ENCODE measurements at regions not wholly inside any gene's neighbourhood (a gene's known extent, or its start where the extent isn't known, plus 50 kb on each side); places are given as distances from the start of the nearest gene placed in this dataset.
"Not testable (repeated sequence)": the region's sequence is repeated elsewhere in the genome, so short reads cannot be mapped to it uniquely, and the experiment has no call there.

DNA sequence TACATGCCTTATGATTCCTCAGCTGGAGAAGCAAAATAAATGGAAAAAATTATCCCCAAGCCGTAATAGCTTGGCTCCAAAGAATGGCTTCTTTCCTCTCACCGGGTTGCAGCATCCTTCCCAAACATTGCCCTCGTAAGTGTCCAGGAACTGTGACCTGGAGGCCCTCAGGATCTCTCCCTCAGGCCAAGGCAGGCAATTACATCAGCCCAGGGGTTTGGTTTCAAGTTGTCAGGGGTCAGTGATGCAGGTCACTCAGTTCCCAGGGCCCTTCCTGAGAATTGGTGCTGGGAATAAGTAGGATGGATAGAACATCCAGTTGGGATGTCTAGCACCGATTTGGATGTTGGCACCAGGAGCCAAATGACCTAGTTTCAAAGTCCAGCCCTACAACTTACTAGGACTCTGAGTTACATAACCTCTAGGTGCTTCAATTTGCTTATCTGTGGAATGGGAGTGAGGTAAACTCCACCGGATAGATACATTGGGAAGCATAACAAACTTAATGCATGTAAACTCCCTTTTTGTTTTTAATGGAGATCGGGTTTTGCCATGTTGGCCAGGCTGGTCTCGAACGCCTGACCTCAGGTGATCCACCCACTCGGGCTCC lies 133.5 kb upstream of the DAP start:
- no peak overlapping the region for H3K4me3 ChIP-seq
- WGBS, 10 experiments = 0 to 100% (median 89%) methylated on average over 1 to 8 of the region's 9 CpGs; no CpG with 5 or more reads in 3 of the 10 experiments
- ATAC-seq (replicated peaks in 6 of 8) = peak in 1 of 8 experiments; percentile 35
- in situ Hi-C loops (cut with MboI; ENCODE audit: low pct_unique_long_range_greater_than_20kb in 2 of 9, low sequenced_read_pairs in 9 of 9, unreplicated experiment in 9 of 9) = no loop called here
- peaks cover 2 to 8% of the 10 kb centered on the region in 2 donors for H3K4me1 ChIP-seq (replicated peaks in 1 of 2)
- H3K27ac ChIP-seq = no peak overlapping the region

DNA sequence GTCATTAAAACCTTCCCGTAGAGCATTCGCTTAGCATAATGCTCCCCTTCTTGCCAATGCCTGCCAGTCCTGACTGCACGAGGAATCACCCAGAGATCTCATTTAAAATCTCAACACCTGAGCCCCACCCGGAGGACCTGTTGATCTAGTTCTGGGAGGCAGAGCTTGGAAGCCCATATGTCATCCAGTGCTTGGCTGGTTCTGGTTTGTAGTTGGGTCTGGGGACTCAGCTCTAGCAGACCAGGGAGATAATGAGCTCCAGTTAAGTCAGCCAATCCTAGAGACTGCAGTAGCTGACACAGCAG lies 131.8 kb upstream of the DAP start:
- in situ Hi-C loops (cut with MboI; ENCODE audit: low pct_unique_long_range_greater_than_20kb in 2 of 9, low sequenced_read_pairs in 9 of 9, unreplicated experiment in 9 of 9) = no loop called here
- no peak for ATAC-seq (replicated peaks in 6 of 8)
- no peak overlapping the region for H3K27ac ChIP-seq
- WGBS, 10 experiments = 67 to 94% (median 81%) methylated on average over 1 to 4 of the region's 4 CpGs; no CpG with 5 or more reads in 5 of the 10 experiments
- H3K4me1 ChIP-seq (replicated peaks in 1 of 2) = peaks cover 2 to 8% of the 10 kb centered on the region in 2 donors
- H3K4me3 ChIP-seq = no peak overlapping the region

DNA sequence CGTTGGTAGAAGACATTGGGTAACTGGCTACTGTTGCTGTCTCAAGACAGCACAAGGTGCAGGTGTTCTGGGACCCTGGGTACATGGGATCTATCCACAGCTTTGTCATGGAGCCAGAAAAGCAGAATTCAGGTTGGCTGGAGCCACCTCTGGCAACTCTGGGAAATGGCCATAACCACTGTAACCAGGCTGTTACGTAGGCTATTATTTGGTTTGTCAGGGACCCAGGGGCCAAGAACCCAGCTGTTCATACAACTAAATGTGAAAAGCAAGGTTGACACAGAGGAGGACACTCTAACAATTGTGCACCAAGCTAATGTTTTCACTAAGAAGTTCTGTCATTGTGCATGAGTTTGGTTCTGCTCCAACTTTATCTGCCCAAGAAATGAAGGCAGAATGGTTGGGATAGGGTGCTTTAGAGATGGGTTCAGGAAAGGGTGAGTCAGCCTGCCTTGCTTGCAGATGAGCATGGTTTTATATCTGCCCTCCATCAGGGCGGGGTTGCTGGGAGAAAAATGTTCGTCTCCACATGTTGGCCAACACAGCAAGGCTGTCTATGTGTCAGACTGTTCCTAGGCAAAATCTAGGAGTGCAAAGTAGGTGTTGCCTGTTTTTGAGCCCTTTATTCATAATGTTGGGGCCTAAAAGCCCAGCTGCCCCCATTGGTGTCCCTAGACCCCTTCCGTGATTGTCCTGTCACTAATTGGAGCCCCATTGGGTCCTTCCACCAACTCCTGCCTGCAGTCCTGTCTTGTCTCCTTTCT lies 131.3 kb upstream of the DAP start:
- Histone ChIP-seq H3K4me1 (replicated peaks in 1 of 2) (peaks cover 2 to 8% of the 10 kb centered on the region in 2 donors), H3K4me3 (no peak overlapping the region), H3K27ac (no peak overlapping the region)
- peak in 3 of 8 experiments; percentile 62 to 99 (median 91) for ATAC-seq (replicated peaks in 6 of 8)
- in situ Hi-C loops (cut with MboI; ENCODE audit: low pct_unique_long_range_greater_than_20kb in 2 of 9, low sequenced_read_pairs in 9 of 9, unreplicated experiment in 9 of 9) = no loop called here
- WGBS, 10 experiments = 50 to 100% (median 83%) methylated on average over 1 to 5 of the region's 5 CpGs; no CpG with 5 or more reads in 5 of the 10 experiments

DNA sequence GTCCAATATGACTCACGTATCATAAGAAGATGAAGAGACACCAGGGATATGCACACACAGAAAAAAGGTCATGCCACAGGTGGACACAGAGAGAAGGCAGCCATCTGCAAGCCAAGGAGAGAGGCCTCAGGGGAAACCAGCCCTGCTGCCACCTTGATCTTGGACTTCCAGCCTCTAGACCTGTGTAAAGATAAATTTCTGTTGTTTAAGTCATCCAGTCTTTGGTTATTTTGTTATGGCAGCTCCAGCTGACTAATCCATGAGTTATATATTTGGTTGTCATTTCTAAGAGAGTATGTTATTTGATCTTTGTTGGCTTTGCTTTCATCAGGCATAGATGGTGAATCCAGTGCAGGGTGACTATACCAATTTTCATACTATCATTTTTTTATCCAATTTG lies 130.2 kb upstream of the DAP start:
- Histone ChIP-seq H3K4me1 (replicated peaks in 1 of 2) (peaks cover 2 to 8% of the 10 kb centered on the region in 2 donors), H3K27ac (no peak overlapping the region), H3K4me3 (no peak overlapping the region)
- in situ Hi-C loops (cut with MboI; ENCODE audit: low pct_unique_long_range_greater_than_20kb in 2 of 9, low sequenced_read_pairs in 9 of 9, unreplicated experiment in 9 of 9) = no loop called here
- ATAC-seq (replicated peaks in 6 of 8) = no peak
- WGBS, 10 experiments = 50 to 89% (median 73%) methylated on average over 1 of the region's 1 CpG; no CpG with 5 or more reads in 6 of the 10 experiments

DNA sequence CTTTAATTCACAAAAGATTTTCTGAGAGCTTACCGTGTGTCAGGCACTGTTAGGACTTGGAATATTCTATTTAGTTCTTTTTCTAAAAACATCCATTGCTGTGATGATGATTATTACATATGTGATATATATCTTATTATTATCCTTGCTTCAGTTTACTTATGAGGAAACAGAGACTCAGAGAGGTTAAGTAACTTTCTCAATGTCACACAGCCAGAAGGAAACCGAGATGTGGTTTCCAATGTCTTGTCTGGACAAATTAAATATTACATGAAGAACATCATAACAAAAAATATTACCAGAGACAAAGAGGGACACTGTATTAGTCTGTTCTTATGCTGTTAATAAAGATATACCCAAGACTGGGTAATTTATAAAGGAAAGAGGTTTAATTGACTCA lies 125.5 kb upstream of the DAP start:
- WGBS, 10 experiments = 20 to 100% (median 100%) methylated on average over 1 to 2 of the region's 2 CpGs
- in situ Hi-C loops (cut with MboI; ENCODE audit: low pct_unique_long_range_greater_than_20kb in 2 of 9, low sequenced_read_pairs in 9 of 9, unreplicated experiment in 9 of 9) = no loop called here
- no peak for ATAC-seq (replicated peaks in 6 of 8)
- Histone ChIP-seq H3K4me3 (no peak overlapping the region), H3K27ac (no peak overlapping the region), H3K4me1 (replicated peaks in 1 of 2) (no peaks in the 10 kb centered on the region)

DNA sequence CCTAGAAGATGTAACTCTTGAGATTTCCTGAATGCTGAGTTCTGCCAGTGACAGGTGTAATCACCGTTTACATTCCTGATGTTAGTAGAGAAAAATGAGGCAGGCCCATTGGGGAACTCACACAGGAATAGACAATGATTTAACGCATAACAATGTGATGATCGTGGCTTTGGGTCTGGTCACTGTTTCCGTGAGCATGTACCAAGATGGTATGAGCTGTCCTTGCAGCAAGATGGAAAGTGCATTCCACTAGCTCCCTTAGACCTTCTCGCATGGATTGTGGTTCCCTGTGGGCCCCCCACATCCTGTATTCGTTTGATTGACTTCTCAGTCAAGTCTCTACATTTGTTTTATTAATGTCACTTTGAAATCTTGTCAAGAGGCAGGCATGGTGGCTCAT lies 124.0 kb upstream of the DAP start:
- in situ Hi-C loops (cut with MboI; ENCODE audit: low pct_unique_long_range_greater_than_20kb in 2 of 9, low sequenced_read_pairs in 9 of 9, unreplicated experiment in 9 of 9) = no loop called here
- no peak for ATAC-seq (replicated peaks in 6 of 8)
- Histone ChIP-seq H3K27ac (no peak overlapping the region), H3K4me1 (replicated peaks in 1 of 2) (no peaks in the 10 kb centered on the region), H3K4me3 (no peak overlapping the region)
- WGBS, 10 experiments = 20 to 83% (median 73%) methylated on average over 1 to 6 of the region's 6 CpGs; no CpG with 5 or more reads in 1 of the 10 experiments

DNA sequence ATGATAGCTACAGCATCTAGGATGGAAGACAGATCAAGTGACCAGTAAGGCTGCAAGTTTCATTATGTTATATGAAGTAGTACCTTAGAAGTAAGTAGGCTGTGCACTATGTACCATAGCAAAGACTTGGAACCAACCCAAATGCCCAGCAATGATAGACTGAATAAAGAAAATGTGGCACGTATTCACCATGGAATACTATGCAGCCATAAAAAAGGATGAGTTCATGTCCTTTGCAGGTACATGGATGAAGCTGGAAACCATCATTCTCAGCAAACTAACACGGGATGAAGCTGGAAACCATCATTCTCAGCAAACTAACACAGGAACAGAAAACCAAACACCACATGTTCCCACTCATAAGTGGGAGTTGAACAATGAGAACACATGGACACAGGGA lies 122.9 kb upstream of the DAP start:
- H3K27ac ChIP-seq; H3K4me1 ChIP-seq (replicated peaks in 1 of 2); in situ Hi-C loops (cut with MboI; ENCODE audit: low pct_unique_long_range_greater_than_20kb in 2 of 9, low sequenced_read_pairs in 9 of 9, unreplicated experiment in 9 of 9); ATAC-seq (replicated peaks in 6 of 8); H3K4me3 ChIP-seq: not testable (repeated sequence)
- 14 to 86% (median 50%) methylated on average over 1 to 2 of the region's 2 CpGs; no CpG with 5 or more reads in 3 of the 10 experiments for WGBS, 10 experiments

DNA sequence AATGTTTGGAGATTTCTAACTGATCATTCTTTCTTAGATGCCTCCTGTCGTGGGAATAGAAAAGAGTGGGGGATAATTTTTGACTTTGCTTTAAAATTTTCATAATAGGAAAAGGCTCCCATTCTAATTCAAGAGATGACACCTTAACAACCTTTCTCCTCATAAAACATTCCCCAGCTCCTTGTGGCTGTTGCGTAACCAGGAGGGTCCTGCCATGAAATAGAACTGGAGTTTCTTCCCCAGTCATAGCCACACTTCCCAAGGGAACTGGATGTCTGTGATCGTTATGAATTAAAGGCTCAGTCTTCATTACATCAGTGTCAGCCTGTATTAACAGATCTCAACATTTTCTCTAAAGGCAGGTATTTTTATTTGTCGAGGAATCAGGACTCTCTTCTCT lies 119.9 kb upstream of the DAP start:
- 14 to 79% (median 62%) methylated on average over 2 to 4 of the region's 4 CpGs; no CpG with 5 or more reads in 1 of the 10 experiments for WGBS, 10 experiments
- in situ Hi-C loops (cut with MboI; ENCODE audit: low pct_unique_long_range_greater_than_20kb in 2 of 9, low sequenced_read_pairs in 9 of 9, unreplicated experiment in 9 of 9) = no loop called here
- no peaks in the 10 kb centered on the region for H3K4me1 ChIP-seq (replicated peaks in 1 of 2)
- H3K4me3 ChIP-seq = no peak overlapping the region
- no peak overlapping the region for H3K27ac ChIP-seq
- ATAC-seq (replicated peaks in 6 of 8) = no peak

DNA sequence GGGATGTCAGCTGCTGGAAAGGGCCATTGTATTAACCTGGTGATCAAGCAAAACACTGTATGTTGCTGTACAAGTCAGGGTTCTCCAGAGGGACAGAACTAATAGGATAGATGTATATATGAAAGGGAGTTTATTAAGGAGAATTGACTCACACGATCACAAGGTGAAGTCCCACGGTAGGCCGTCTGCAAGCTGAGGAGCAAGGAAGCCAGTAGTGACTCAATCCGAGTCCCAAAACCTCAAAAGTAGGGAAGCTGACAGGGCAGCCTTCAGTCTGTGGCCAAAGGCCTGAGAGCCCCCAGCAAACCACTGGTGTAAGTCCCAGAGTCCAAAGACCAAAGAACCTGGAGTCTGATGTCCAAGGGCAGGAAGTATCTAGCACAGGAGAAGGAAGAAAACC lies 116.0 kb upstream of the DAP start:
- H3K4me3 ChIP-seq; H3K4me1 ChIP-seq (replicated peaks in 1 of 2); ATAC-seq (replicated peaks in 6 of 8); H3K27ac ChIP-seq; in situ Hi-C loops (cut with MboI; ENCODE audit: low pct_unique_long_range_greater_than_20kb in 2 of 9, low sequenced_read_pairs in 9 of 9, unreplicated experiment in 9 of 9): not testable (repeated sequence)
- WGBS, 10 experiments = 53 to 95% (median 89%) methylated on average over 1 to 3 of the region's 4 CpGs; no CpG with 5 or more reads in 5 of the 10 experiments

DNA sequence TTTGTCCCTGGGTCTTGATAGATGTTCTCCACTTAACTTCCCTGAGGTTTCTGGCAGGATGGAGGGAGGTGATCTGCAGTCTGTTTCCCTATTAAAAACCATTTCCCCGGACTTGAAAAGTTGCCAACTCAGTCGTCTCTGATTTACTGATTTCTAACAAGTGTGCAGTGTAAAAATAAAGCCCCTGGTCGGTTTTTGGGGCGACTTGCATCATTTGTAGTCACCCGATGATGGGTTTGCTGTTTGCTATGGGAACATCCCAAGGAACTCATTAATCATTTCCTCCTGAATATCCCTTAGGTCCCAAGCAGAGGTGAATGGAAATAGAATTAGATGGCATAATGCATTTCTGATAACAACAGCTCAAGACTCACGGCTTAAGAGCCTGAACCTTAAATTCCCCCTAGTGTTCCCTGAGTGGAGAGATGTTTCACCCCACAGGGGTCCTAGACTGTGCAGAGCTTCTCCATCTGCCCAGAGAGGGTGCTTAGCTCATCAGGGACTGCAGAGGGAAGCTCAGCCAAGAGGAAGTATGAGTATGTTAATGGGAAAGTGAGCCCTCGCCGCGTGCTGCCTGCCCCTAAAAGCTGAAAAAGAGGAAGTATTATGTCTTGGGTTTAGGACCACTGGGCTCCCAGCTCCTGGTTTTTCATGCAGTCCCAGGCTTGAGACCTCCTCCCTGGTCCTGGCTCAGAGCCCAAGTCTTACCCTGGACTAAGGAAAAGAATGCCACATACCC lies 115.1 kb upstream of the DAP start:
- in situ Hi-C loops (cut with MboI; ENCODE audit: low pct_unique_long_range_greater_than_20kb in 2 of 9, low sequenced_read_pairs in 9 of 9, unreplicated experiment in 9 of 9) = no loop called here
- peaks cover 3% of the 10 kb centered on the region in 2 donors for H3K4me1 ChIP-seq (replicated peaks in 1 of 2)
- WGBS, 10 experiments = 7 to 83% (median 79%) methylated on average over 1 to 8 of the region's 9 CpGs; no CpG with 5 or more reads in 2 of the 10 experiments

DNA sequence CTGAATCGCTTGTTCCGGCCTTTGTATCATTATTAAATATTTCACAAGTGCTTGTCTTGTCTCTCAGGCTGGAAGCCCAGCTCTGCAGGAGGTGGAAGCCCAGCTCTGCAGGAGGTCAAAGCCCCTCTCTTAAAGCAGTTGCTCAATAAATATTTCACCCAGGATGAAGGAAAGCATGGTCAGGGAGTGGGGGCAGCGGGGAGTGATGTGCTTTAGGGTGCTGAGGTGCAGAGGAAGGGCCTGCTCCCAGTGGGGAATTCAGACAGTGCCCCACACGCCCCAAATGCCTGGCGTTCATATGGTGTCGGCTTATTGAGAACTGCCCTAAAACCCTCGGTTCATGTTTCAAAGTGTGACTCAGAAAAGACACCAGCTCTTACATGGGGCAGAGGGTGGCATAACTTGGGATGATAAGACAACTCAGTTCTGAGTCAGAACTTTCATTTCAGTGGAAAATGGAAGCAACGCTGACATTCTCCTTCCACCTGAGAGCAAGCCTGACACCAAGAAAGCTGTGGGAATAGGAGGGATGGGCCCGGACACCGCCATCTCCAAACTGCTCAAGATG lies 114.3 kb upstream of the DAP start:
- Histone ChIP-seq H3K27ac (no peak overlapping the region), H3K4me1 (replicated peaks in 1 of 2) (peaks cover 3% of the 10 kb centered on the region in 2 donors), H3K4me3 (no peak overlapping the region)
- in situ Hi-C loops (cut with MboI; ENCODE audit: low pct_unique_long_range_greater_than_20kb in 2 of 9, low sequenced_read_pairs in 9 of 9, unreplicated experiment in 9 of 9) = no loop called here
- ATAC-seq (replicated peaks in 6 of 8) = peak in 1 of 8 experiments; percentile 27
- 48 to 90% (median 80%) methylated on average over 1 to 6 of the region's 10 CpGs; no CpG with 5 or more reads in 3 of the 10 experiments for WGBS, 10 experiments

More for the DNA sequence above, 115.1 kb upstream of the DAP start:
- Histone ChIP-seq H3K4me3 (no peak overlapping the region), H3K27ac (no peak overlapping the region)
- no peak for ATAC-seq (replicated peaks in 6 of 8)

DNA sequence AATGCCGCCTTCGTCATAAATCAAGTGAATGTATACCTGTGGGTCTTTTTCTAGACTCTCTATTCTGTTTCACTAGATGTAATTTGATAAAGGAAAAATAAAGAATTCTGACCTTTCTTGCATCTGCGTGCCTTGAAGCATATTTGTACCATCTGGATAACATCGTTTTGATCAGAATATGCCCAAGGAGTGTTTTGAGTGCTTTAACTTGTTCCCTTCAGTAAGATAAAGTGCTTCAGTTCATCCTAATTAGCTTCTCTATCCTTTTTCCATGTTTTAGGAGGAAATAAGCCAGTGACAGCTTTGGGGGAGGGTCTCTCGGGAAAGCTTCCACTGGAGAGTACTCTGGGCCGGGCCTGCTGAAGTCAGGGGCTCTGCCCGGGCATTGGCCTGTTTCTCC lies 113.5 kb upstream of the DAP start:
- Histone ChIP-seq H3K27ac (no peak overlapping the region), H3K4me3 (no peak overlapping the region), H3K4me1 (replicated peaks in 1 of 2) (peaks cover 3% of the 10 kb centered on the region in 2 donors)
- in situ Hi-C loops (cut with MboI; ENCODE audit: low pct_unique_long_range_greater_than_20kb in 2 of 9, low sequenced_read_pairs in 9 of 9, unreplicated experiment in 9 of 9) = no loop called here
- 42 to 100% (median 80%) methylated on average over 1 to 7 of the region's 7 CpGs for WGBS, 10 experiments
- ATAC-seq (replicated peaks in 6 of 8) = no peak

DNA sequence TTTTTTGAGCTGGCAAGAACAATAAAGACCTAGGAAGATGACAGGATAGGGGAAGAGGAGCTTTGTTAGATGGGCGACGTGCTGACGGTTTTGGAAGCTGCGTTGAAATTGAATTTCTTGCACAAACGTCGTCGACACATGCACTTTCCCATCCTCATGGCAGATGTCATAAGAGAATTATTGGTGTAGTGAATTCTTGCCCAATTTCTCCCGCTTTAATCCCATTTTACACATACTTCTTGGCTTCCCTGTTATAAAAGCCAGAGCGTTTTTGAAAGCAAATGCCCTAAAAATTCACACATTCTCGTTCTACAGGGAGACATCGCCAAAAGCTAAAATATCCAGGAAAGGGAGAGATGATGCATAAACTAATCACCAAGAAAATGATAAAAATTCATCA lies 109.8 kb upstream of the DAP start:
- no peak for ATAC-seq (replicated peaks in 6 of 8)
- in situ Hi-C loops (cut with MboI; ENCODE audit: low pct_unique_long_range_greater_than_20kb in 2 of 9, low sequenced_read_pairs in 9 of 9, unreplicated experiment in 9 of 9) = no loop called here

More for the DNA sequence above, 109.8 kb upstream of the DAP start:
- WGBS, 10 experiments = 21 to 100% (median 86%) methylated on average over 1 to 11 of the region's 11 CpGs
- Histone ChIP-seq H3K27ac (no peak overlapping the region), H3K4me1 (replicated peaks in 1 of 2) (peaks cover 3 to 18% of the 10 kb centered on the region in 2 donors), H3K4me3 (no peak overlapping the region)
